ENCODE measurements at regions not wholly inside any gene's neighbourhood (a gene's known extent, or its start where the extent isn't known, plus 50 kb on each side); places are given as distances from the start of the nearest gene placed in this dataset.

DNA sequence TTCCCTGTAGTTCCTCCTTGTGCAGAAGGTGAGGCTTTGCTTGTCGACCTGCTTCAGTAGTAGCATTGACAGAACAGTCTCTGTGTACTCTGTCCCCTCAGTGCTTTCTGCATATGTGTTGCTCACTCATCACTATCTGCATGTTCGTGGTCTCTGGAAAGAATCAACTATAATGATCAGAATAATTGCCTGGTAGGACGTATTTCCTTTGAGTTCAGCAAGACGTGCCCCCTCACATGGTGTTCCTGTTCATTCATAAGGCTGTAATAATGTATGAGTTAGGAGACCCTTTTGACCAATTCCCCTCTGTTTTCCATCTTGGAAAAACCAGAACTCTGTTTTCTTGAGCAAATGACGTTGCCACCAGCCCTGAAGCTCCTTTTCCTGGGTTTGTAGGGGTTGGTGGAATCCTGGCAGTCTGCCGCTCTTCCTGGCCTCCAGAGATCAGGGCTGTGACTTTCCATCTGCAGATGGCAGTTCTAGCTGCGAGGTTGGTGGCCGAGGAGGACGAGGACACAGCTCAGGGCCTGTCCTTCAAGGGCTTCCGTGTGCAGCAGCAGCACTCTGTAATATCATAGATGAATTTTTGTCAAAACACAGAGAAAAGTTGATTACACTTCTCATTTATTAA is 61.9 kb downstream of the EXOSC2 start:
- DNase-seq: no peak

- DNase-seq: no peak
Measured at GRCh38 chr9:130756037-130756436, 62.5 kb downstream of the EXOSC2 start.

DNA sequence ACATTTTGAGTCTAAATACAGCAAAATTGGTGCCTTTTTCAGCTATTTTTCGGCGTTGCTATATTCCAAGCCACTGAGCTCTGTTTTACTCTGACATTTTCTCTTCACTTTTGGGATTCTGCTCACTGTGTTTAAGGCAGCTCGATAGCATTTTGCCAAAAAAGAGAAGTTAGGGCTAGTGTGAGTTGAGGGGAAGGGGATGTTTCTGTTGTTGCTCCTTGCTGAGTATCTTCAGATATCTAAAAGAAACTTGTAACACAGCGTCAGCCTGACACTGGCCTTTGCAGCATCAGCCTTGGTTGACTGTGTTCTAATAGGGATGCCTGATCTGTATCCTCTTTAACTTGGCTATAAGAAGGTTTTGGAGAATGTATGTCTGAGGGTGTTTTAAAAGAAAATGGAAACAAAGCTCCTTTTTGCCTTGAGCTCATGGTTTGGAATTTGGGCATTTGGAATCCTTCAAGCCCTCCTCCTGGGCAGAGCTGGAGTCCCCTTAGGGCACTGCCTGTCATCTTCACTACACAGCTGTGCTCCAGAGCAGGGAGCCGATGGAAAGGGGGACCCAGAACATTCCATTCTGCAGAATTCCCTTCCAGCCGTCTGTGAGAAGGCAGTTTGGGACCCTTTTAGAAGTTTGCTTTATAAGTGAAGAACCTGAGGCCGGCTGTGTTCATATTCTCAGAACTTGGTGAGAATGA is 63.0 kb downstream of the EXOSC2 start:
- no peak for DNase-seq

DNA sequence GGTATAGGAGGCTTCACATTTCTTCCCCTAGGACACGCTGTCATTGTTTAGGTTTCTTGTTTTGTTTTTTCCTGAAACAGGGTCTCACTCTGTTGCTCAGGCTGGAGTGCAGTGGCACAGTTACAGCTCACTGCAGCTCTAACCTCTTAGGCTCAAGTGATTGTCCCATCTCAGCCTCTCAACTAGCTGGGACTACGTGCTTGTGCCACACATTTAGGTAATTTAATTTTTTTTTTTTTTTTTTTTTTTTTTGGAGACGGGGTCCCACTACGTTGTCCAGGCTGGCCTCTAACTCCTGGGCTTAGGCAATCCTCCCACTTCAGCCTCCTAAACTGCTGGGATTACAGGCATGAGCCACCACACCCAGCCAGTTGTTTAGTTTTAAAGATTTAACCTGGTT is 66.2 kb downstream of the EXOSC2 start:
- DNase-seq: no peak

GRCh38 chr9:130763331-130764171 is 70.0 kb downstream of the EXOSC2 start:
- no peak for DNase-seq

DNA sequence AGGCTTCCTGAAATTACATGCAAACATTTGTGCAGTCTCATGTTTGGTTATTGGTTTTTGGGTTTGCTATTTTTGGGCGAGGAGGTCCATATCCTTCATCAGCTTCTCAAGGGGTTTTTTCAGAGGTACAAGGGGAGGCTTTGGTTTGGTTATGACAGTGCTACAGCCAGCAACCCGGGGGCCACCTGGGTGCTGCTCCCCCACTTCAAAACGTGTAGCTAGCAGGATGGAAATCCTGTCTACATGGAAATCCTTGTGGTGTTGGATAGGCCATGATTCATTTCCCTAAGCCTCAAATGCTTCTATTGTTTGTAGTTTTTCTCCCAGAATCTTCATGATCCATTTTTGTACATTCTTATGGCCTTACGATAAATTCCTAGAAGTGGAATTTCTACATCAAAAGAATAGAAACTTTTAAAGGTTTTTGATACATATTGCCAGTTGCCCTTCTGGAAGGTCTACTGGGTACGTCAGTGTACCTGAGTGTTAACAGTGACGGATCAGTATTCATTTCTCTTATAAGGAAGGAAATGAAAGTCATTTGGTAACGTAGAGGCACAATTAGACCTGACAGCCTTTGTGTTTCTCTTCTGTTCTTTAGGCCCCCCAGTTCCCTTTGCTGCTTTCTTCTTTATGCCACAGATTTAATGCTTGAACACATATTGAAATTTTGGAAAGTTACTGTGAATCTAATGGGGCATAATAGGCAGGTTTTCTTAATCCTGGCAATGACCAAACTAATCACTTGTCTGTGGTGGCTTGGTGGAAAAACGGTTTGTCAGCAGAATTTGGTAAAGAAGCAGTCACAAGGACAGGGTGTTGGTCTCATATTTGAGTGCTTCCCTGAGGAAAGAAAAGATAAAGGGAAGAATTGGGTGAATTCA is 69.7 kb upstream of the ABL1 start:
- peak; percentile 64 for DNase-seq

DNA sequence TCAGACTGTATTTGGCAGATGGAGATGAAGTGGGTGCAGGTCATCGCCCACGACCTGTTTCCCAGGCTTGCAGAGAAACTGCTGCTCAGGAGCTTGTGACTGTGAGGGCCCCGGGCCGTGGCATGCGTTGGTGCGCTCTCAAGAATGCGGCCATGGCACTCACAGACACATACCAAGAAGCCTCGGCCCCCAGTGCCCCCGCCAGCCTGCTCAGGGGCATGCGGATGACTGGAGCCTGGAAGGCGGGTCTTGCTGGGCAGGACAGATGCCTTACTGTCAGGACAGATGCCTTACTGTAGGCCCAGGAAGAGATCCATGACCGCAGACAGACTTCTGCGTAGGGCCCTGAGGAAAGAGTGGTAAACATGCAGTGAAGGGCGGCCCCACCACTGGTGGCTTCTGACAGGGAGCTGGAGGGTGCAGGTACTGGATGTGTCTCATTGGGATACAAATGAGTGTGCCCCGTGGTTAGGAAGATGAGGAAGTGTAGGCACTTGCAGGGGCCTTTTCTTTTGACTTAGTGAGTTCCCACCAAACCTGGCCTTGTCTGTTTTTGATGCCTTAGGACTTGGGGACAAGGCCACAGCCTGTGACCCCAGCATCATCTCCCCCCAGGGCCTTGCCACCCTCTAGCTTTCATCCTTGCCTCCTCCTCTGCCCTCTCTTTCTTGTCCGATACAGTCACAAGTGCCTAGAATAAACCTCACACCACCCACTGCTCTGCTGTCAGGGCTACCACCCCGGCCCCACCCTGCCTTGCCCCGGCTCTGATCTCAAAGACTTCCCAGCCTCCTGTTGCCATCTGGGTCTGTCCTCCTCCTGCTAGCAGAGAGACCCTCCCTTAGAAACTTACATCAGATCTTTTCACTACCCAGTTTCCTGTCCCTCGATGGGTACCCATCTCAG is 68.8 kb upstream of the ABL1 start:
- no peak for DNase-seq

DNA sequence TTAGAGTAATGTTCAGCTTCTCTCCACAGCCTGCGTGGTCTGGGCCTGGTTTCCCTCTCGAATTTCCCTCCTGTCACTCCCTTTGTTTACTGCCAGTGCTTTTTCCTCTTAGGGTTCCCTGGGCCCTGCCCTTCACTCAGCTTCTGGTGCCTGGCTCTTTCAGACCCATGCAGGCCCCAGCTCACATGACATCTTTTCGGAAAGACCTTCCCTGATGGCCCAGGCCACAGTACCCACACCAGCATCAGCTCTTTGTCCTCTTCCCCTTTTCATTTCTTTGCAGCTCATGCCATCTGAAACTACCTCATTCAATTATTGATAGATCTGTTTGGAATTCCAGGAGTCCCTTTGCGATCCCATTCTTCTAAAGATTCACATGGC is 68.1 kb upstream of the ABL1 start:
- no peak for DNase-seq

- DNase-seq: peak; percentile 78
Measured at GRCh38 chr9:130768265-130768664, 66.8 kb upstream of the ABL1 start.

- DNase-seq: no peak
Measured at GRCh38 chr9:130768891-130769403, 66.1 kb upstream of the ABL1 start.

- DNase-seq: no peak
Measured at GRCh38 chr9:130770093-130770492, 65.0 kb upstream of the ABL1 start.

DNA sequence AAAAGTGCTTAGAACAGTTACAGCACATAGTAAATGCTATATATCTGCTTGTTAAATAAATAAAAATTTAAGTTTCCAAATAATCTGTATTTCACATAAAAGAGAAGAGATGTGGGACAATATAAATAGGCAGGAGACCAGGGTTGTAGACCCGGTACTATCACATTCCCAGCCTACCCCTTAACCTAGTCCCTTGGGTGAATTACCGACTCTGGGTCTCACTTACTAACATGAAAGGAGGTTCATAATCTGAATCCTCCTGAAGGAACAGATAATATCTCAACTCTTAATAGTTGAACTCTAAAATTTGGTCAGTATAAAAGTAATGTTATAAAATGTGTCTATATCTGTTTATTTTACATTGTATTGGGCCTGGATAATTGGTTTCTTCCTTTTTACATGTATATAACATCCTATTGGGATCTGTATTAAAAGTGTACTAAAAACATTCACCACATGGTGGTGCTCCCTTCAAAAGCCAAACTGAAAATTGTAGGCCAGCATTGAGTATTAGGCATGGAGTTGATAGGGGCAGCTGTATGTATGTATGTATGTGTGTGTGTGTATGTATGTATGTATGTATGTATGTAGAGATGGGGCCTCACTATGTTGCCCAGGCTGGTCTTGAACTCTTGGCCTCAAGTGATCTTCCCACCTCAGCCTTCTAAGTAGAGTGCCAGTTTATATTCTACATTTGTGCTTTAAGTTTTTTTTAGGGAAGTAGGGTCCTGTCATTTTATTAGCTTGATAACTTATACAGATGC is 64.2 kb upstream of the ABL1 start:
- DNase-seq: peak; percentile 80

GRCh38 chr9:130772185-130772584 is 62.9 kb upstream of the ABL1 start:
- DNase-seq: no peak

GRCh38 chr9:130774183-130774582 is 60.9 kb upstream of the ABL1 start:
- no peak for DNase-seq

DNA sequence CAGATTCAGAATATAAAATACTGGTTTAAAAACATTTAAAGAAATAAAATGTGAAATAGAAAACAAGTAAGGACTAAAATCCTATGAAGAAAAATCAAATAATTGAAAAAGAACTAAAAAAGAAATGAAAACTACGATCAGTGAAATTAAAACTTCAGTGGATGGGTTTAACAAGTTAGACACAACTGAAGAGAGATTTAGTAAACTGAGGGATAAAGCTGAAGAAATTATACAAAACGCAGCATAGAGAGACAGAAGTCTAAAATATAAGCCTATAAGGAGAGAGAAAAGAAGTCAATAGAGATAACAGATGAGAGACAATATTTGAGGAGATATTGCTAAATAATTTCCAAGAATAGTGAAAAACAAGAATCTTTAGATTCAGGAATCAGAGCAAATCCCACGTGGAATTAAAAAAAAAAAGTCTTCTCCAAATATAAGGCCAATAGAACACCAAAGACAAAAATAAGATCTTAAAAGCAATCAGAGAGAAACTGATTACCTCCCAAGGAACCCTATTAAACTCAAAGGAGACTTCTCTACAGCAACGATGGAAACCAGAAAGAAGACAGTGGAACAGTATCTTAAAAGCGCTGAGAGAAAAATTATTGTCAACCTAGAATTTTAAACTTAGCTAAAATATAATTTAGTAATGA is 59.6 kb upstream of the ABL1 start:
- DNase-seq: no peak

GRCh38 chr9:130779153-130779855 is 55.8 kb upstream of the ABL1 start:
- no peak for DNase-seq

DNA sequence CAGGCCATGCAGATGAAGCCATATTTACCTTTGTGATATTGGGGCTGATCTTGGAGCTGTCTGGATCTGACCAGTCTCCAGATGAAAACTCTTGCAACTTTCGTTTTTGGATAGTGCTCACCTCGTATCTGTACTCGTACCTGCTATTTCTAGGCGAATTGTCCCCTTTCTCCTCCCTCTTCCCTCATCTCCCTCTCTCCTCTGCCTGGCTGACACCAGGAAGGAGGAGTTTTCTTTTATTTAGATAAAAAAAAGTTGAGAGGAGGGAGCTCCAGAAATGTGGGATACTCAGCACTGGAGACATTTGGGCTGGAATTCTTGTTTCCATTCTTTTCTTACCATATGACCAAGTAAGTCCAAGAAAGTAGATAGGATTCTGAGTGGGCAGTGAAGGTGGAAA is 54.6 kb upstream of the ABL1 start:
- peak; percentile 46 for DNase-seq

GRCh38 chr9:130780865-130781504 is 54.1 kb upstream of the ABL1 start:
- DNase-seq: peak; percentile 98

GRCh38 chr9:130781569-130781968 is 53.5 kb upstream of the ABL1 start:
- DNase-seq: no peak

Data from fibroblast of upper back skin (primary cell).